H9 (cell line): ENCODE measurements at regions not wholly inside any gene's neighbourhood (a gene's known extent, or its start where the extent isn't known, plus 50 kb on each side); places are given as distances from the start of the nearest gene placed in this dataset.

Experiments used
- DNase-seq: peaks from one replicate; pipeline ENCODE4 v3.0.0-alpha.2; 2017
- H2AFZ ChIP-seq: one replicate; pipeline ENCODE4 v1.6.1; 2013; ENCODE audit warnings: mild to moderate bottlenecking, low read length, control low read depth, moderate library complexity
- H2AK5ac ChIP-seq: 2 replicates; pipeline ENCODE4 v1.6.1; 2013; ENCODE audit warnings: low read length, control low read depth, mixed read lengths; ENCODE audit not compliant: insufficient read length
- H2BK120ac ChIP-seq: one replicate; pipeline ENCODE4 v1.6.1; 2013; ENCODE audit warnings: low read depth, mild to moderate bottlenecking, low read length, control low read depth, inconsistent platforms; ENCODE audit not compliant: poor library complexity, severe bottlenecking
- H2BK12ac ChIP-seq: 2 replicates; pipeline ENCODE4 v1.6.1; 2013; ENCODE audit warnings: low read length, control low read depth, mixed read lengths, low read depth; ENCODE audit not compliant: insufficient read length
- H2BK15ac ChIP-seq: 2 replicates; pipeline ENCODE4 v1.6.1; 2013; ENCODE audit warnings: low read depth, low read length, control low read depth
- H2BK20ac ChIP-seq: one replicate; pipeline ENCODE4 v1.6.1; 2013; ENCODE audit warnings: low read depth, mild to moderate bottlenecking, low read length, control low read depth, inconsistent platforms; ENCODE audit not compliant: poor library complexity, severe bottlenecking
- H2BK5ac ChIP-seq: 2 replicates; pipeline ENCODE4 v1.6.1; 2013; ENCODE audit warnings: low read length, control low read depth, mixed read lengths; ENCODE audit not compliant: insufficient read length
- H3K14ac ChIP-seq: 2 replicates; pipeline ENCODE4 v1.6.1; 2013; ENCODE audit warnings: low read length, control low read depth; ENCODE audit not compliant: insufficient read depth
- H3K18ac ChIP-seq: 2 replicates; pipeline ENCODE4 v1.6.1; 2013; ENCODE audit warnings: low read depth, mild to moderate bottlenecking, mixed read lengths, low read length, control low read depth; ENCODE audit not compliant: insufficient read length
- H3K23ac ChIP-seq: 2 replicates; pipeline ENCODE4 v1.6.1; 2013; ENCODE audit warnings: low read length, control low read depth, mixed read lengths, low read depth; ENCODE audit not compliant: insufficient read length
- H3K23me2 ChIP-seq: 2 replicates; pipeline ENCODE4 v1.6.1; 2013; ENCODE audit warnings: low read depth, mild to moderate bottlenecking, mixed read lengths, low read length, control low read depth; ENCODE audit not compliant: insufficient read length, poor library complexity, severe bottlenecking
- H3K27ac ChIP-seq: 2 replicates; pipeline ENCODE4 v1.5.1; 2013; ENCODE audit warnings: low read length, control low read depth, mixed read lengths, low read depth; ENCODE audit not compliant: insufficient read length
- H3K27me3 ChIP-seq: 2 replicates; pipeline ENCODE4 v1.6.1; 2013; ENCODE audit warnings: low read length, control low read depth, inconsistent platforms; ENCODE audit not compliant: insufficient read depth
- H3K4ac ChIP-seq: 2 replicates; pipeline ENCODE4 v1.6.1; 2013; ENCODE audit warnings: low read depth, mild to moderate bottlenecking, control low read depth, inconsistent platforms, low read length, moderate library complexity
- H3K4me1 ChIP-seq: 2 replicates; pipeline ENCODE4 v1.6.1; 2013; ENCODE audit warnings: low read length, control low read depth, inconsistent platforms; ENCODE audit not compliant: insufficient read depth
- H3K4me2 ChIP-seq: 2 replicates; pipeline ENCODE4 v1.6.1; 2013; ENCODE audit warnings: low read length, control low read depth, mixed read lengths; ENCODE audit not compliant: insufficient read length, insufficient read depth
- H3K56ac ChIP-seq: 2 replicates; pipeline ENCODE4 v1.6.1; 2013; ENCODE audit warnings: low read depth, mild to moderate bottlenecking, mixed read lengths, low read length, control low read depth; ENCODE audit not compliant: insufficient read length
- H3K79me1 ChIP-seq: 2 replicates; pipeline ENCODE4 v1.6.1; 2013; ENCODE audit warnings: low read depth, mild to moderate bottlenecking, moderate library complexity, low read length, control low read depth, inconsistent platforms; ENCODE audit not compliant: insufficient read depth, poor library complexity, severe bottlenecking
- H3K79me2 ChIP-seq: 2 replicates; pipeline ENCODE4 v1.6.1; 2013; ENCODE audit warnings: low read length, control low read depth, inconsistent platforms; ENCODE audit not compliant: insufficient read depth
- H3K9ac ChIP-seq: 2 replicates; pipeline ENCODE4 v1.6.1; 2013; ENCODE audit warnings: low read length, control low read depth, mixed read lengths; ENCODE audit not compliant: insufficient read length; ENCODE audit errors: extremely low read depth
- H3K9me3 ChIP-seq: one replicate; pipeline ENCODE4 v1.6.1; 2013; ENCODE audit warnings: low read depth, low read length, inconsistent platforms; ENCODE audit not compliant: control insufficient read depth
- H3T11ph ChIP-seq: one replicate; pipeline ENCODE4 v1.6.1; 2013; ENCODE audit warnings: mild to moderate bottlenecking, low read length, control low read depth, inconsistent platforms
- H4K20me1 ChIP-seq: one replicate; pipeline ENCODE4 v1.6.1; 2013; ENCODE audit not compliant: control insufficient read depth, insufficient read length, insufficient read depth
- H4K5ac ChIP-seq: 2 replicates; pipeline ENCODE4 v1.6.1; 2013; ENCODE audit warnings: low read depth, mild to moderate bottlenecking, mixed read lengths, low read length, control low read depth; ENCODE audit not compliant: insufficient read length
- H4K8ac ChIP-seq: replicated peaks from 2 replicates; pipeline ENCODE4 v1.6.1; 2013; ENCODE audit warnings: low read length, control low read depth, mixed read lengths, low read depth; ENCODE audit not compliant: insufficient read length
- H4K91ac ChIP-seq: 2 replicates; pipeline ENCODE4 v1.6.1; 2013; ENCODE audit warnings: low read depth, mild to moderate bottlenecking, moderate library complexity, mixed read lengths, low read length, control low read depth; ENCODE audit not compliant: insufficient read length
- H3K27ac Mint-ChIP-seq, 3 experiments: 2 replicates in 2 of 3; 3 replicates in 1 of 3; pipeline ENCODE4 v1.8.0; 2020 to 2021; ENCODE audit warnings: mixed read lengths in 3 of 3, mild to moderate bottlenecking in 1 of 3, moderate library complexity in 1 of 3
- H3K27me3 Mint-ChIP-seq: 2 replicates; pipeline ENCODE4 v1.8.0; 2021; ENCODE audit warnings: low read depth, mild to moderate bottlenecking, moderate library complexity, mixed read lengths
- H3K36me3 Mint-ChIP-seq, 3 experiments: 2 replicates in 2 of 3; 3 replicates in 1 of 3; pipeline ENCODE4 v1.8.0; 2020 to 2021; ENCODE audit warnings: low read depth in 3 of 3, mixed read lengths in 3 of 3; ENCODE audit not compliant: insufficient read depth in 1 of 3
- H3K4me1 Mint-ChIP-seq, 2 experiments: 2 replicates each; pipeline ENCODE4 v1.8.0; 2020; ENCODE audit warnings: mixed read lengths in 2 of 2
- H3K4me3 Mint-ChIP-seq, 2 experiments: 2 replicates in 1 of 2; 3 replicates in 1 of 2; pipeline ENCODE4 v1.8.0; 2020 to 2021; ENCODE audit warnings: mild to moderate bottlenecking in 2 of 2, mixed read lengths in 2 of 2, moderate library complexity in 1 of 2
- H3K9me3 Mint-ChIP-seq, 2 experiments: 2 replicates in 1 of 2; 3 replicates in 1 of 2; pipeline ENCODE4 v1.8.0; 2020; ENCODE audit warnings: mild to moderate bottlenecking in 2 of 2, mixed read lengths in 2 of 2, moderate library complexity in 1 of 2
- CTCF ChIP-seq: fragments of 200-600 bp; sonication (generic); conservative IDR thresholded peaks from 3 replicates; pipeline ENCODE4 v1.8.0; 2021; ENCODE audit warnings: antibody characterized with exemption, mild to moderate bottlenecking
- WGBS: extraction: QIAGEN DNeasy Blood & Tissue Kit; methylation state at CpG from one replicate; pipeline ENCODE4 v1.1.7; 2013; ENCODE audit warnings: missing lambda C conversion rate, low lambda C conversion rate, mixed read lengths; ENCODE audit not compliant: insufficient read length; ENCODE audit errors: extremely low coverage; 5-methylcytosine and 5-hydroxymethylcytosine counted together

GRCh38 chr6:1178590-1178989 is 133.3 kb upstream of the FOXQ1 start:
- Histone ChIP-seq H3K23me2 (no peaks in the 10 kb centered on the region), H3K23ac (no peak overlapping the region), H3K79me2 (no peaks in the 10 kb centered on the region), H2BK12ac (no peak overlapping the region), H4K5ac (no peak overlapping the region), H3K9ac (no peak overlapping the region), H2BK15ac (no peak overlapping the region), H3T11ph (no peak overlapping the region), H4K91ac (no peak overlapping the region), H3K4me1 (no peaks in the 10 kb centered on the region), H3K9me3 (no peaks in the 10 kb centered on the region), H3K14ac (no peak overlapping the region), H3K18ac (no peak overlapping the region), H2BK5ac (no peak overlapping the region), H4K20me1 (no peaks in the 10 kb centered on the region), H2BK120ac (no peak overlapping the region), H3K4ac (no peak overlapping the region), H3K56ac (no peak overlapping the region), H3K27ac (no peak overlapping the region), H2AK5ac (no peak overlapping the region), H2BK20ac (no peak overlapping the region), H3K4me2 (no peak overlapping the region), H4K8ac (no peak overlapping the region), H3K79me1 (no peaks in the 10 kb centered on the region), H3K27me3 (no peaks in the 10 kb centered on the region), H2AFZ (no peak overlapping the region)
- no peaks in the 10 kb centered on the region for H3K27me3 Mint-ChIP-seq
- no peak for DNase-seq
- TF ChIP-seq CTCF = no peak
- H3K36me3 Mint-ChIP-seq = no peaks in the 10 kb centered on the region
- no CpG with 5 or more reads among the region's 3 CpGs for WGBS
- no peaks in the 10 kb centered on the region; a peak in 1 of 5 replicates for H3K9me3 Mint-ChIP-seq
- H3K27ac Mint-ChIP-seq = no peak overlapping the region
- H3K4me1 Mint-ChIP-seq = no peaks in the 10 kb centered on the region
- no peak overlapping the region for H3K4me3 Mint-ChIP-seq
